HFF-Myc (cell line): ENCODE measurements at regions not wholly inside any gene's neighbourhood (a gene's known extent, or its start where the extent isn't known, plus 50 kb on each side); places are given as distances from the start of the nearest gene placed in this dataset.

Experiments used
- DNase-seq: peaks from one replicate; pipeline ENCODE4 v3.0.0-alpha.2; 2011; ENCODE audit warnings: low read depth; ENCODE audit errors: extremely low read depth
- H3K4me3 ChIP-seq: replicated peaks from 2 replicates; pipeline ENCODE4 v1.5.1; 2011; ENCODE audit warnings: low read depth, mild to moderate bottlenecking, control low read depth, low read length
- CTCF ChIP-seq: IDR thresholded peaks from 2 replicates; pipeline ENCODE4 v1.5.1; 2012; ENCODE audit warnings: mild to moderate bottlenecking, low read depth, low read length, control low read depth; ENCODE audit errors: missing control alignments

- no peak for TF ChIP-seq CTCF
- DNase-seq: no peak
- no peak overlapping the region for H3K4me3 ChIP-seq
Measured at GRCh38 chr4:141395246-141395830, 174.6 kb downstream of the ZNF330 start.

- no peak for DNase-seq
- no peak overlapping the region for H3K4me3 ChIP-seq
- TF ChIP-seq CTCF: no peak
Measured at GRCh38 chr4:141395919-141396318, 175.2 kb downstream of the ZNF330 start.

GRCh38 chr4:141402712-141403111 is 182.0 kb downstream of the ZNF330 start:
- DNase-seq: no peak
- no peak for TF ChIP-seq CTCF

GRCh38 chr4:141403782-141404181 is 183.1 kb downstream of the ZNF330 start:
- no peak overlapping the region for H3K4me3 ChIP-seq
- no peak for TF ChIP-seq CTCF

More at GRCh38 chr4:141402712-141403111, 182.0 kb downstream of the ZNF330 start:
- H3K4me3 ChIP-seq: no peak overlapping the region

GRCh38 chr4:141406237-141406636 is 185.5 kb downstream of the ZNF330 start:
- no peak overlapping the region for H3K4me3 ChIP-seq

More at GRCh38 chr4:141403782-141404181, 183.1 kb downstream of the ZNF330 start:
- no peak for DNase-seq

GRCh38 chr4:141409556-141409955 is 188.9 kb downstream of the ZNF330 start:
- DNase-seq: no peak
- TF ChIP-seq CTCF: no peak
- no peak overlapping the region for H3K4me3 ChIP-seq

More at GRCh38 chr4:141406237-141406636, 185.5 kb downstream of the ZNF330 start:
- no peak for DNase-seq
- no peak for TF ChIP-seq CTCF

GRCh38 chr4:141410839-141411238 is 190.1 kb downstream of the ZNF330 start:
- no peak overlapping the region for H3K4me3 ChIP-seq
- no peak for TF ChIP-seq CTCF
- DNase-seq: no peak
